Stimulated activated effector memory CD8-positive, alpha-beta T cell treated with anti-CD3 and anti-CD28 coated beads, Interleukin-12 subunit alpha, Interleukin-12 subunit beta, amount 100 ng/mL, for 72 hours (primary cell): ENCODE measurements at regions not wholly inside any gene's neighbourhood (a gene's known extent, or its start where the extent isn't known, plus 50 kb on each side); places are given as distances from the start of the nearest gene placed in this dataset.

Experiments
- ATAC-seq: fragments of 150-1000 bp; cut with Tn5 transposase; 2 replicates; pipeline ENCODE4 v1.10.0; 2021
- DNase-seq, 2 donors: peaks; one replicate each; pipeline ENCODE4 v3.0.0; 2021 to 2022; ENCODE audit warnings: low spot score in 2 of 2
- H3K27ac Mint-ChIP-seq: one replicate; pipeline ENCODE4 v1.8.0; 2022; ENCODE audit warnings: mild to moderate bottlenecking, mixed read lengths
- H3K36me3 Mint-ChIP-seq: one replicate; pipeline ENCODE4 v1.8.0; 2022; ENCODE audit warnings: mild to moderate bottlenecking, mixed read lengths
- H3K4me1 Mint-ChIP-seq: one replicate; pipeline ENCODE4 v1.8.0; 2022; ENCODE audit warnings: mixed read lengths
- H3K4me3 Mint-ChIP-seq: one replicate; pipeline ENCODE4 v1.8.0; 2022; ENCODE audit warnings: mild to moderate bottlenecking, mixed read lengths
- H3K9me3 Mint-ChIP-seq: one replicate; pipeline ENCODE4 v1.8.0; 2022; ENCODE audit warnings: mixed read lengths

DNA sequence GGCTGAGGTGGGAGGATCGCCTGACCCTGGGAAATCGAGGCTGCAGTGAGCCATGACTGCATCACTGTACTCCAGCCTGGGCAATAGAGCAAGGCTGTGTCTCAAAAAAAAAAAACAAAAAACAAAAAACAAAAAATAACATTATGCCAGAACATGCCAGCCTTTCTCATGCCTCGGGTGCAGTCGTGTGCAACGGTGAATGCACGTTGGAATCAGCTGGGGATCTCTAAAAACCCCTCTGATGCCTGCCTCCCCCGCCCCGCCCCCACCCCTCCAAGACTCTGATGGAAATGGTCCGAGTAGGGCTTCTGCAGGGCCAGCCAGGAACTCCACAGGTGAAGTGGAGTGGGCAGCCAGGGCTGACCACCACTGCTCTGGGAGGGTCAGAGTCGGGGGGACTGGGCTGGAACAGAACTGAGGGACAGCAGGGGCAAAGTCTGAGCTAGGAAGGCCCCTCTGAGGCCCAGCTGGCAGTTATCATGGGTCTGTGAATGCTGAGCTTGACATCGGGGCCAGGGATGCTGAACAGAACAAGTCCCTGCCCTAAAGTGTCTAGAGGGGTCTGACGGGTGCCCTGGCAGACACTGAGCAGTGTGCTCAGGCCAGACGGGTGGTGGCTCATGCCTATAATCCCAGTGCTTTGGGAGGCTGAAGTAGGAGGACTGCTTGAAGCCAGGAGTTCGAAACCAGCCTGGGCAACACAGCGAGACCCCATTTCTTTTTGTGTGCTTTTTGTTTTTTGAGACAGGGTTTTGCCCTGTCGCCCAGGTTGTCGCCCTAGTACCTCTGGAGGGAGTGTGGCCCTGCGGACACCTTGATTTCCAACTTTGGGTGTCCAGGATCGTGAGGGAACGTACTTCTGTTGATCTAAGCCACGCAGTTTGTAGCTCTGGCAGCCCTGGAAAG lies 193.4 kb upstream of the GSE1 start:
- Mint-ChIP-seq H3K36me3 (no peaks in the 10 kb centered on the region), H3K27ac (no peak overlapping the region), H3K9me3 (no peaks in the 10 kb centered on the region), H3K4me3 (no peak overlapping the region), H3K4me1 (peaks cover 11% of the 10 kb centered on the region)
- DNase-seq, result no peak
- ATAC-seq, result no peak

DNA sequence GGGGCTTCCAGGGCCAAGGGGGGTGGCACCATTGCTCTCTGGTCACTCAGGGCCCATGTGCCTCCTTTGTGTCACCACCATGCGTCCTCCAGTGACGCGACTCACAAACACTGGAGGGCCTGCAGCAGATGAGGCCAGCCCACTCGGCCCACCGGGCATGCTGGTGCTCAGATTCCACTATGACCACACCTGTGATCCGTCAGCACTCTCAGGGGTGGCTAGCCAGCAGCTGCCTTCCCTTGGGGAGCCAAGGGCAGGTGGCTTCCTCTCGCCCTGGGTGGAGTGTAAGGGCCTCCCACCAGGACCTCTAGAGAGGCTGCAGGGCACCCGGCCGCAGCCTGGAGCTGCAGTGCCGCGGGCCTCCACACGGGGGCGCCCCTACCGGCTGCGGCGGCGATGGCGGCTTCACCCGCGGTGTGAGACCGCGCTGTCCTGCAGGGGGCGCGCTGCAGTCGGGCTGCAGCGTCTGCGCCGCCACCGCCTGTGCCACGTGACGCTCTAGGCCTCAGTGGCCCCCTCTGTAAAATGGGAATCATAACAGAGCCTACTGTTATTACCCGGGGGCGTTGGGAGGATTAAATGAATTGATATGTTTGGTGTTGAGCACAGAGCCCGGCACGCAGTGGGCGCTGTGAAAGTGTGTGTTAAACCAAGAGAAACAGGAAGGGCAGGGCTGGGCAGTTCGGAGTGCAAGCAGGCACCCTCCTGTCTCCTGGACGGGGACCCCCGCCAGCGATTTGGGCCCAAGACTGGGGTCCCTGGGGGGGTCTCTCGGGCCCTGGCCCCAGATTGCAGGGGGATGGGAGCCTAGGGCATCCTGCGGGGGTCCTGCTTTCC lies 192.4 kb upstream of the GSE1 start:
- Mint-ChIP-seq H3K4me1 (peaks cover 11% of the 10 kb centered on the region), H3K4me3 (no peak overlapping the region), H3K27ac (no peak overlapping the region), H3K36me3 (no peaks in the 10 kb centered on the region), H3K9me3 (no peaks in the 10 kb centered on the region)
- DNase-seq, result peak; percentile 90 to 93
- peak; percentile 79 for ATAC-seq

GRCh38 chr16:85421338-85422195 lies 191.6 kb upstream of the GSE1 start:
- no peaks in the 10 kb centered on the region for H3K36me3 Mint-ChIP-seq
- H3K4me3 Mint-ChIP-seq, result no peak overlapping the region
- ATAC-seq (no peak), DNase-seq (no peak)
- H3K4me1 Mint-ChIP-seq, result peaks cover 11% of the 10 kb centered on the region
- H3K27ac Mint-ChIP-seq, result no peak overlapping the region
- H3K9me3 Mint-ChIP-seq, result no peaks in the 10 kb centered on the region

- ATAC-seq, result no peak
- no peak for DNase-seq
- Mint-ChIP-seq H3K4me1 (peaks cover 11% of the 10 kb centered on the region), H3K27ac (no peak overlapping the region), H3K36me3 (no peaks in the 10 kb centered on the region), H3K4me3 (no peak overlapping the region), H3K9me3 (no peaks in the 10 kb centered on the region)
Measured at GRCh38 chr16:85422196-85422631, 190.9 kb upstream of the GSE1 start.

- peaks cover 11% of the 10 kb centered on the region for H3K4me1 Mint-ChIP-seq
- no peaks in the 10 kb centered on the region for H3K9me3 Mint-ChIP-seq
- no peak overlapping the region for H3K27ac Mint-ChIP-seq
- no peak overlapping the region for H3K4me3 Mint-ChIP-seq
- no peak for ATAC-seq
- DNase-seq, result no peak
- H3K36me3 Mint-ChIP-seq, result no peaks in the 10 kb centered on the region
Measured at GRCh38 chr16:85422632-85423550, 190.2 kb upstream of the GSE1 start.

- no peaks in the 10 kb centered on the region for H3K9me3 Mint-ChIP-seq
- no peaks in the 10 kb centered on the region for H3K36me3 Mint-ChIP-seq
- H3K27ac Mint-ChIP-seq, result no peak overlapping the region
- peaks cover 8% of the 10 kb centered on the region for H3K4me1 Mint-ChIP-seq
- H3K4me3 Mint-ChIP-seq, result no peak overlapping the region
- DNase-seq (no peak), ATAC-seq (no peak)
Measured at GRCh38 chr16:85423631-85424030, 189.5 kb upstream of the GSE1 start.

- ATAC-seq (no peak), DNase-seq (no peak)
- H3K27ac Mint-ChIP-seq, result no peak overlapping the region
- no peaks in the 10 kb centered on the region for H3K9me3 Mint-ChIP-seq
- H3K4me3 Mint-ChIP-seq, result no peak overlapping the region
- H3K36me3 Mint-ChIP-seq, result no peaks in the 10 kb centered on the region
- H3K4me1 Mint-ChIP-seq, result peaks cover 6% of the 10 kb centered on the region
Measured at GRCh38 chr16:85424260-85425073, 188.7 kb upstream of the GSE1 start.

DNA sequence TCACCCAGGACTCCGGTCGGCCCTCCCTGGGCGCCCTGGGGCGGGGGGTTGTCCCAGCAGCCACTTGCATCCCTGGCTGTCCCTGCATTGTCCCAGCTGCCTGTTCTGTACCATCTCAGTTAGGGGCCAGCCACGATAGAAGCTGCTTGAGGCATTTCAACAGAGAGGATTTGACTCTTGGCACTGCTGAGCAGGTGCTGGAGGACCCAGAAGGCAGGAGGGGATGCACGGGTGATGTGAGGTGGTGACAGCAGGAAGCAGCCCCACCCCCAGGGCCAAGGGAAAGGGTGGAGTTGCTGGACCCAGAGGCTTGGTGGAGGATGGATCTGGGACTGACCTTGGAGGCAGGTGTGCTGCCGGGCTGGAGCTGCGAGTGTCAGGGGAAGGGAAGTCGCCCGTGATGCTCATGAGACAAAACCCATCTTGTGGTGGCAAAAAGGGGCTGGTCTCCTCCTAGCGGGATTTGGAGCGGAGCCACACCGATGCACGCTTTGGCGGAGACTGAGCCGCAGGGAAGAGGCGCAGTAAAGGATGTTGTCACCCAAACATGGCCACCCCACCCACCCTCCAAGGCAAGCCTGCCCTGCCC lies 188.0 kb upstream of the GSE1 start:
- DNase-seq, result no peak
- Mint-ChIP-seq H3K36me3 (no peaks in the 10 kb centered on the region), H3K9me3 (no peaks in the 10 kb centered on the region), H3K4me3 (no peak overlapping the region), H3K4me1 (peaks cover 6% of the 10 kb centered on the region), H3K27ac (no peak overlapping the region)
- no peak for ATAC-seq

DNA sequence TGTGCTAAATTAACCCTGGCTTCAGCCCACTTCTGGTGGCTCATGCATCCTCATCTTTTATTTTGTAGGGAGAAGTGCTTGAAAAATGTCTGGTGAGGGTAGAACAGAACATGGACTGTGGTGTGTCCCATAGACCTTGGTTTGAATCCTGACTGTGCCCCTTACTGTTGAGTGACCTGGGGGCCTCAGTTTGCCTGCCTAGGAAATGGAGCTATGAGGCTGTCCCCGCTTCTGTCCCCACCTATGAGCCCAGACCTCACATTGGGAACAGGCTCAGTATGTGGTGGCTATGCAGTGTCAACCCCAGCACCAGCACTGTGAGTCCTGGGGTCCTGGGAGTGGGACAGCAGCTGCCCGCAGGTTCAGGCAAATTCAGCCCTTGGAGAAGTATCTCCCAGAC lies 186.3 kb upstream of the GSE1 start:
- no peak overlapping the region for H3K27ac Mint-ChIP-seq
- DNase-seq (no peak), ATAC-seq (no peak)
- no peaks in the 10 kb centered on the region for H3K9me3 Mint-ChIP-seq
- no peaks in the 10 kb centered on the region for H3K36me3 Mint-ChIP-seq
- H3K4me1 Mint-ChIP-seq, result no peaks in the 10 kb centered on the region
- no peak overlapping the region for H3K4me3 Mint-ChIP-seq

DNA sequence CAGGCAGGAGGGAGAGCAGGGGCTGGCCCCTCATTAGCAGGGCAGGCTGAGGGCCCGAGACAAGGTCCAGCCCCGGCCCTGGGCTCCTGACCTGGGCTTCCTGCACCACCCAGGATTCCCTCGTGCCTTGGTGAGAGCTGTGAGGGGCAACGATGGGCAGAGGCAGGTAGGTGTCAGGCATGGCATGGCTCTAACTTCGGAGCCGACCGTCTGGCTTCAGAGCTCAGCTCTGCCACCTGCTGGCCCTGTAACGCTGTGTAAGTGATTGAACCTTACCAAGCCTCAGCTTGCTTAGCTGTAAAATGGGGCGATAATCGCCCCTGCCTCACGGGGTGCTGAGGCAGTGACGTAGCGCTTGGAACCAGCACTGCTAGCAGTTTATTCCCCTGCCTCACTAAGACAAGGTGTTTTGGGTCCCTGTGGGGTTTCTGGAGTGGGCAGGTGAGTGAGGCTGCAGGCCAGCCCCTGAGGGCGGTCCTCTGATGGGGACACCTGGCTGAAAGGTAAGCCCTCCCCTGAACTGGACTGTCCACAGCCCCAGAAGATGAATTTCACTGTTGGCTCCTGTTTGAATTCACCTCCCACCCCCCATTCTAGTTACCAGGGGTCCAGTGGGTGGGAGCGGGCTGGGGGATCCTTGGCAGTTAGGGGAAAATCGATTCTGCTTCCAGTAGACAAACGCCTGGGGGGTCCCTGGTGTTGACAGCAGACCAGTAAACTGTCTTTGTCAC lies 184.8 kb upstream of the GSE1 start:
- Mint-ChIP-seq H3K4me3 (no peak overlapping the region), H3K4me1 (no peaks in the 10 kb centered on the region), H3K27ac (no peak overlapping the region), H3K9me3 (no peaks in the 10 kb centered on the region), H3K36me3 (no peaks in the 10 kb centered on the region)
- ATAC-seq (peak; percentile 64), DNase-seq (peak; percentile 37 to 69)

GRCh38 chr16:85428899-85429775 lies 184.0 kb upstream of the GSE1 start:
- Mint-ChIP-seq H3K27ac (no peak overlapping the region), H3K4me1 (no peaks in the 10 kb centered on the region), H3K36me3 (no peaks in the 10 kb centered on the region), H3K4me3 (no peak overlapping the region), H3K9me3 (no peaks in the 10 kb centered on the region)
- ATAC-seq, result no peak
- DNase-seq, result no peak
